OCI-LY1 (cell line): ENCODE measurements at regions not wholly inside any gene's neighbourhood (a gene's known extent, or its start where the extent isn't known, plus 50 kb on each side); places are given as distances from the start of the nearest gene placed in this dataset.

ENCODE experiments used
- H2AFZ ChIP-seq: fragments of 200-600 bp; sonication (generic), shearing (Covaris generic); 2 replicates; pipeline ENCODE4 v1.6.0; 2014; ENCODE audit warnings: antibody characterized with exemption, mild to moderate bottlenecking, low read length
- H3F3A ChIP-seq: fragments of 200-600 bp; sonication (generic), shearing (Covaris generic); 2 replicates; pipeline ENCODE4 v1.6.0; 2014; ENCODE audit warnings: mild to moderate bottlenecking, antibody characterized with exemption, low read length, moderate library complexity; ENCODE audit not compliant: insufficient read depth
- H3K27ac ChIP-seq: fragments of 200-600 bp; sonication (generic); 2 replicates; pipeline ENCODE4 v1.5.1; 2014; ENCODE audit warnings: low read length, mixed run types, mild to moderate bottlenecking, low read depth; ENCODE audit not compliant: poor library complexity, severe bottlenecking
- H3K27me3 ChIP-seq: fragments of 200-600 bp; sonication (generic); 2 replicates; pipeline ENCODE4 v1.6.0; 2014; ENCODE audit warnings: antibody characterized with exemption, mild to moderate bottlenecking, low read length, moderate library complexity; ENCODE audit not compliant: insufficient read depth
- H3K36me3 ChIP-seq: fragments of 200-600 bp; sonication (generic); 2 replicates; pipeline ENCODE4 v1.6.1; 2014; ENCODE audit warnings: mild to moderate bottlenecking, antibody characterized with exemption, low read length, moderate library complexity, mixed read lengths; ENCODE audit not compliant: insufficient read depth
- H3K4me1 ChIP-seq: fragments of 200-600 bp; sonication (generic); 2 replicates; pipeline ENCODE4 v1.5.1; 2014; ENCODE audit warnings: mild to moderate bottlenecking, low read length, moderate library complexity; ENCODE audit not compliant: insufficient read depth, severe bottlenecking
- H3K4me2 ChIP-seq: fragments of 200-600 bp; sonication (generic), shearing (Covaris generic); 2 replicates; pipeline ENCODE4 v1.6.1; 2014; ENCODE audit warnings: low read length
- H3K4me3 ChIP-seq: fragments of 200-600 bp; sonication (generic); 2 replicates; pipeline ENCODE4 v1.5.1; 2014; ENCODE audit warnings: low read length, low read depth, mild to moderate bottlenecking, mixed read lengths; ENCODE audit not compliant: poor library complexity, severe bottlenecking
- H3K79me2 ChIP-seq: fragments of 200-600 bp; shearing (Covaris generic); 2 replicates; pipeline ENCODE4 v1.6.1; 2016; ENCODE audit warnings: mixed run types, low read length, mixed read lengths; ENCODE audit not compliant: insufficient read depth
- H3K9ac ChIP-seq: fragments of 200-600 bp; sonication (generic), shearing (Covaris generic); 2 replicates; pipeline ENCODE4 v1.6.1; 2014; ENCODE audit warnings: mild to moderate bottlenecking, low read length, mixed read lengths
- H3K9me2 ChIP-seq: fragments of 200-600 bp; sonication (generic), shearing (Covaris generic); 2 replicates; pipeline ENCODE4 v1.6.1; 2014; ENCODE audit warnings: low read depth, mild to moderate bottlenecking, low read length, mixed read lengths
- H3K9me3 ChIP-seq: fragments of 200-600 bp; shearing (Covaris generic); 2 replicates; pipeline ENCODE4 v1.6.1; 2014; ENCODE audit warnings: low read length, mixed read lengths
- H4K20me1 ChIP-seq: fragments of 200-600 bp; sonication (generic), shearing (Covaris generic); 2 replicates; pipeline ENCODE4 v1.6.0; 2016; ENCODE audit warnings: mild to moderate bottlenecking, low read length; ENCODE audit not compliant: insufficient read depth
- EZH2 ChIP-seq: fragments of 200-600 bp; sonication (generic), shearing (Covaris generic); IDR thresholded peaks from 2 replicates; pipeline ENCODE4 v1.8.0; 2017; ENCODE audit warnings: borderline replicate concordance, mixed run types, mild to moderate bottlenecking, antibody characterized with exemption, low read length, moderate library complexity, mixed read lengths
- TF ChIP-seq, protein P1 (sequence below): fragments of 200-600 bp; sonication (generic), shearing (Covaris generic); IDR thresholded peaks from 2 replicates; pipeline ENCODE4 v1.5.1; 2017; ENCODE audit warnings: mild to moderate bottlenecking, antibody characterized with exemption, low read length, moderate library complexity, mixed read lengths

DNA sequence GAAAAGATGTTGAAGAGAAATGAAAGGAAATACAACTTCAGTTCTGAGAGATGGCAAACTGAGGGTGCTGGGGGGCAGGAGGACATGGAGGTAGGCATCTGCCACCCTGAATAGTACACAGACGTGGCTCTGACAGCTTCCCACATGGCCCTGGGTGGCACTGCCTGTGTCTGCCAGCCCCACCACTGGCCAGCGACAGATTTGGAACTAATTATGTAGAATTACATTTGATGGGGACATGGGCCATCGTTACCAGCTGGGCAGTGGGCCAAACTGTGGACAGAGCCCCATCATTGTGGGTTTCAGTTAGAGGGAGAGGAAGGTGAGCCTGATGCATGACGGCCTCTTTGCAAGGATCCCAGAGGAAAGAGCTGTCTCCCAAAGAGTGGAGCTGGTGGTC lies 216.0 kb upstream of the HAAO start:
- no peak overlapping the region for H3K4me2 ChIP-seq
- 0 out of 2 replicates have a peak, but pooled peaks cover 7% of the 10 kb centered on the region for H3K27me3 ChIP-seq
- no peaks in the 10 kb centered on the region for H3F3A ChIP-seq
- H3K9ac ChIP-seq, result no peak overlapping the region
- no peaks in the 10 kb centered on the region for H3K36me3 ChIP-seq
- TF ChIP-seq EZH2, result no peak
- TF ChIP-seq, protein P1, sequence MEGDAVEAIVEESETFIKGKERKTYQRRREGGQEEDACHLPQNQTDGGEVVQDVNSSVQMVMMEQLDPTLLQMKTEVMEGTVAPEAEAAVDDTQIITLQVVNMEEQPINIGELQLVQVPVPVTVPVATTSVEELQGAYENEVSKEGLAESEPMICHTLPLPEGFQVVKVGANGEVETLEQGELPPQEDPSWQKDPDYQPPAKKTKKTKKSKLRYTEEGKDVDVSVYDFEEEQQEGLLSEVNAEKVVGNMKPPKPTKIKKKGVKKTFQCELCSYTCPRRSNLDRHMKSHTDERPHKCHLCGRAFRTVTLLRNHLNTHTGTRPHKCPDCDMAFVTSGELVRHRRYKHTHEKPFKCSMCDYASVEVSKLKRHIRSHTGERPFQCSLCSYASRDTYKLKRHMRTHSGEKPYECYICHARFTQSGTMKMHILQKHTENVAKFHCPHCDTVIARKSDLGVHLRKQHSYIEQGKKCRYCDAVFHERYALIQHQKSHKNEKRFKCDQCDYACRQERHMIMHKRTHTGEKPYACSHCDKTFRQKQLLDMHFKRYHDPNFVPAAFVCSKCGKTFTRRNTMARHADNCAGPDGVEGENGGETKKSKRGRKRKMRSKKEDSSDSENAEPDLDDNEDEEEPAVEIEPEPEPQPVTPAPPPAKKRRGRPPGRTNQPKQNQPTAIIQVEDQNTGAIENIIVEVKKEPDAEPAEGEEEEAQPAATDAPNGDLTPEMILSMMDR, result no peak
- H4K20me1 ChIP-seq, result no peaks in the 10 kb centered on the region
- no peak overlapping the region for H3K4me3 ChIP-seq
- no peak overlapping the region for H3K27ac ChIP-seq
- H2AFZ ChIP-seq, result no peak overlapping the region
- H3K4me1 ChIP-seq, result no peaks in the 10 kb centered on the region
- H3K79me2 ChIP-seq, result no peaks in the 10 kb centered on the region
- no peaks in the 10 kb centered on the region for H3K9me2 ChIP-seq
- no peaks in the 10 kb centered on the region for H3K9me3 ChIP-seq

DNA sequence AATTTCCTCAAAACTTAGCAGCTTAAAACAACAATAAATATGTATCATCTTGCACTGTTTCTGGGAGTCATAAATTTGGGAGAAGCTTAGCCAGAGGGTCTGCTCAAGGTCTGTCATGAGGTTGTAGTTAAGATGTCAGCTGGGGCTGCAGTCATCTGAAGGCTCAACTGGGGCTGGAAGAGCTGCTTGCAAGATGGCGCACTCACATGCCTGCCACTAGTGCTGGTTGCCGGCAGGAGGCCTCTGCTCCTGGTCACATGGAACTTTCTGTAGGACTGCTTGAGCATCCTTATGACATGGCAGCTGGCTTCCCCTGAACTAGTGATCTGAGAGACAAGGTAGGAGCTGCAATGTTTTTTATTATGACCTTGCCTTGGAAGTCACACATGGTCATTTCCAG lies 215.5 kb upstream of the HAAO start:
- H3K79me2 ChIP-seq, result no peaks in the 10 kb centered on the region
- H3K9me3 ChIP-seq, result no peaks in the 10 kb centered on the region
- TF ChIP-seq EZH2, result no peak
- TF ChIP-seq, protein P1, result no peak

DNA sequence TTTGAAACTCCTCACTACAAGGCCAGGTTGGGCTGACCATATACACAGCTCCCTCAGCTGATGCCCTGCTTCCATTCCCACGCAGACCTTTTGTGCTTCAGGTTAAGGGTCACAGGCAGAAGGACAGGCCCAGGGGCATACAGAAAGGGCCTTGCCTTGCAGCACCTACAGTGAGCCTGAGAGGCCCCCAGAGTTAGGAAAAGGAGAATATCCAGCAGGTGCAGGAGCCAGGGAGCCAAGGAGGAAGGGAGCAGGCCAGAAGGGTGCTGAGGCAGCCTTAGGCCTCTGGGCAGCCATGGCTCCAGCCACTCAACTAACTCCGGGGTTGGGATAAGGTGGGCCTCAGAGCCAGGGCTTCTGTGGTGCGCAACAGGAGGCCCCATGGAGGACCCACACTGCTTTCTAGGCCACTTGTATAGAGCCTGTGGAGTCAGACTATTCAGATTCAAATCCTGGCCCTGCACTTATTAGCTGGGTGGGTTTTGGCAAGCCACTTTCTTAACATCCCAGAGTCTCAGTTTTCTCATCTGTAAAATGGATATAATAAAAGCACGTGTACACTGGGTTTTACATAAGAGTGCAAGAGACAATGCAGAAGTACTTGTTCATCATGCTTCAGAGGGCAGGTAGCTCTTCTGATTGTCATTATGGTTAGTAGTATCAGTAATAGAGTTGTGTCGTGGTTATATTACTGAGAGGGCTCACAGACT lies 214.6 kb upstream of the HAAO start:
- no peaks in the 10 kb centered on the region for H4K20me1 ChIP-seq
- H2AFZ ChIP-seq, result no peak overlapping the region
- 0 out of 2 replicates have a peak, but pooled peaks cover 7% of the 10 kb centered on the region for H3K27me3 ChIP-seq
- no peak overlapping the region for H3K27ac ChIP-seq
- no peaks in the 10 kb centered on the region for H3F3A ChIP-seq
- H3K4me3 ChIP-seq, result no peak overlapping the region
- H3K9me3 ChIP-seq, result no peaks in the 10 kb centered on the region
- H3K9me2 ChIP-seq, result no peaks in the 10 kb centered on the region
- H3K36me3 ChIP-seq, result no peaks in the 10 kb centered on the region
- H3K9ac ChIP-seq, result no peak overlapping the region
- no peaks in the 10 kb centered on the region for H3K79me2 ChIP-seq
- H3K4me1 ChIP-seq, result no peaks in the 10 kb centered on the region
- TF ChIP-seq, protein P1, result no peak
- no peak for TF ChIP-seq EZH2
- H3K4me2 ChIP-seq, result no peak overlapping the region

More for the DNA sequence above, 215.5 kb upstream of the HAAO start:
- no peaks in the 10 kb centered on the region for H3K4me1 ChIP-seq
- H3K9ac ChIP-seq, result no peak overlapping the region
- 0 out of 2 replicates have a peak, but pooled peaks cover 7% of the 10 kb centered on the region for H3K27me3 ChIP-seq
- H3K27ac ChIP-seq, result no peak overlapping the region
- H3K4me3 ChIP-seq, result no peak overlapping the region
- no peaks in the 10 kb centered on the region for H3F3A ChIP-seq
- no peaks in the 10 kb centered on the region for H3K9me2 ChIP-seq
- no peak overlapping the region for H3K4me2 ChIP-seq
- no peak overlapping the region for H2AFZ ChIP-seq
- H4K20me1 ChIP-seq, result no peaks in the 10 kb centered on the region
- H3K36me3 ChIP-seq, result no peaks in the 10 kb centered on the region
